ENCODE measurements at regions not wholly inside any gene's neighbourhood (a gene's known extent, or its start where the extent isn't known, plus 50 kb on each side); places are given as distances from the start of the nearest gene placed in this dataset.

- Mint-ChIP-seq H3K4me1 (ENCODE audit: low read depth) (no peaks in the 10 kb centered on the region), H3K9me3 (no peaks in the 10 kb centered on the region), H3K27me3 (peaks cover 30% of the 10 kb centered on the region), H3K27ac (no peak overlapping the region), H3K36me3 (ENCODE audit: low read depth) (no peaks in the 10 kb centered on the region), H3K4me3 (no peak overlapping the region)
- no peaks in the 10 kb centered on the region for H3K36me3 ChIP-seq (ENCODE audit: insufficient read depth, low read length)
- H3K4me3 ChIP-seq (ENCODE audit: low read length), result no peak overlapping the region
- no peak for TF ChIP-seq CTCF (IDR thresholded peaks at IDR 0.05)
- peaks cover 0 to 3% of the 10 kb centered on the region in 2 experiments for H3K27me3 ChIP-seq (ENCODE audit: control insufficient read depth in 1 of 2, insufficient read depth in 2 of 2, low read length in 2 of 2)
- CTCF ChIA-PET, result no interaction called here
- intact Hi-C loops (cut with DNase I, micrococcal nuclease), result no loop called here
- DNase-seq (no peak), ATAC-seq (ENCODE audit: poor library complexity) (no peak)
- H3K27ac ChIP-seq (ENCODE audit: low read depth in 1 of 2, low read length in 2 of 2), result no peak overlapping the region
- POLR2A ChIA-PET, result no interaction called here
- H3K4me1 ChIP-seq (ENCODE audit: insufficient read depth, low read length), result no peaks in the 10 kb centered on the region
- H3K9me3 ChIP-seq (ENCODE audit: control insufficient read depth in 1 of 2, insufficient read depth in 1 of 2, low read length in 2 of 2), result no peaks in the 10 kb centered on the region
Measured at GRCh38 chr1:232239522-232239921, 390.4 kb downstream of the SIPA1L2 start.

GRCh38 chr1:232238009-232238408, 391.9 kb downstream of the SIPA1L2 start:
- H3K36me3 ChIP-seq (ENCODE audit: insufficient read depth, low read length), result no peaks in the 10 kb centered on the region
- H3K27ac ChIP-seq (ENCODE audit: low read depth in 1 of 2, low read length in 2 of 2), result no peak overlapping the region
- Mint-ChIP-seq H3K4me1 (ENCODE audit: low read depth) (no peaks in the 10 kb centered on the region), H3K9me3 (no peaks in the 10 kb centered on the region), H3K36me3 (ENCODE audit: low read depth) (no peaks in the 10 kb centered on the region), H3K27me3 (peaks cover 37% of the 10 kb centered on the region), H3K4me3 (no peak overlapping the region), H3K27ac (no peak overlapping the region)
- DNase-seq (no peak), ATAC-seq (ENCODE audit: poor library complexity) (no peak)
- intact Hi-C loops (cut with DNase I, micrococcal nuclease), result no loop called here
- ChIA-PET POLR2A (no interaction called here), CTCF (no interaction called here)
- H3K9me3 ChIP-seq (ENCODE audit: control insufficient read depth in 1 of 2, insufficient read depth in 1 of 2, low read length in 2 of 2), result no peaks in the 10 kb centered on the region
- no peak for TF ChIP-seq CTCF (IDR thresholded peaks at IDR 0.05)
- H3K4me3 ChIP-seq (ENCODE audit: low read length), result no peak overlapping the region
- peaks cover 0 to 3% of the 10 kb centered on the region in 2 experiments for H3K27me3 ChIP-seq (ENCODE audit: control insufficient read depth in 1 of 2, insufficient read depth in 2 of 2, low read length in 2 of 2)
- no peaks in the 10 kb centered on the region for H3K4me1 ChIP-seq (ENCODE audit: insufficient read depth, low read length)

- intact Hi-C loops (cut with DNase I, micrococcal nuclease), result no loop called here
- CTCF ChIA-PET, result no interaction called here
- no peak overlapping the region for H3K4me3 Mint-ChIP-seq
Measured at GRCh38 chr1:232227306-232227705, 402.6 kb downstream of the SIPA1L2 start.

More at GRCh38 chr1:232227306-232227705, 402.6 kb downstream of the SIPA1L2 start:
- TF ChIP-seq CTCF (IDR thresholded peaks at IDR 0.05), result no peak
- H3K4me1 Mint-ChIP-seq (ENCODE audit: low read depth), result peaks cover 34% of the 10 kb centered on the region
- no peaks in the 10 kb centered on the region for H3K36me3 Mint-ChIP-seq (ENCODE audit: low read depth)
- ATAC-seq (ENCODE audit: poor library complexity), result no peak
- no peaks in the 10 kb centered on the region for H3K9me3 Mint-ChIP-seq
- H3K27ac Mint-ChIP-seq, result no peak overlapping the region
- no peak for DNase-seq
- POLR2A ChIA-PET, result no interaction called here
- H3K9me3 ChIP-seq (ENCODE audit: control insufficient read depth in 1 of 2, insufficient read depth in 1 of 2, low read length in 2 of 2), result no peaks in the 10 kb centered on the region
- no peak overlapping the region for H3K27ac ChIP-seq (ENCODE audit: low read depth in 1 of 2, low read length in 2 of 2)
- H3K27me3 Mint-ChIP-seq, result no peaks in the 10 kb centered on the region
- no peaks in the 10 kb centered on the region for H3K27me3 ChIP-seq (ENCODE audit: control insufficient read depth in 1 of 2, insufficient read depth in 2 of 2, low read length in 2 of 2)
- H3K4me1 ChIP-seq (ENCODE audit: insufficient read depth, low read length), result peaks cover 25% of the 10 kb centered on the region
- no peak overlapping the region for H3K4me3 ChIP-seq (ENCODE audit: low read length)
- no peaks in the 10 kb centered on the region for H3K36me3 ChIP-seq (ENCODE audit: insufficient read depth, low read length)
